ENCODE measurements at regions not wholly inside any gene's neighbourhood (a gene's known extent, or its start where the extent isn't known, plus 50 kb on each side); places are given as distances from the start of the nearest gene placed in this dataset.
"Not testable (repeated sequence)": the region's sequence is repeated elsewhere in the genome, so short reads cannot be mapped to it uniquely, and the experiment has no call there.

GRCh38 chr6:156438350-156438923 lies 338.7 kb upstream of the ARID1B start:
- DNase-seq: no peak

- no peak for DNase-seq
Observed at GRCh38 chr6:156437121-156437879, 339.9 kb upstream of the ARID1B start.

- DNase-seq: no peak
Observed at GRCh38 chr6:156434795-156435190, 342.4 kb upstream of the ARID1B start.

GRCh38 chr6:156434049-156434794 lies 343.0 kb upstream of the ARID1B start:
- DNase-seq: no peak

GRCh38 chr6:156432543-156432942 lies 344.6 kb upstream of the ARID1B start:
- DNase-seq: no peak

GRCh38 chr6:156430386-156430785 lies 346.8 kb upstream of the ARID1B start:
- no peak for DNase-seq

- peak in 1 of 2 donors; percentile 95 for DNase-seq
Observed at GRCh38 chr6:156427345-156427744, 349.8 kb upstream of the ARID1B start.

- DNase-seq: peak in 1 of 2 donors; percentile 69
Observed at GRCh38 chr6:156425359-156426020, 351.7 kb upstream of the ARID1B start.

GRCh38 chr6:156423829-156424228 lies 353.3 kb upstream of the ARID1B start:
- peak in 1 of 2 donors; percentile 41 for DNase-seq

GRCh38 chr6:156423075-156423474 lies 354.1 kb upstream of the ARID1B start:
- DNase-seq: peak in 1 of 2 donors; percentile 88

- peak in 1 of 2 donors; percentile 19 for DNase-seq
Observed at GRCh38 chr6:156421933-156422332, 355.2 kb upstream of the ARID1B start.

GRCh38 chr6:156421301-156421700 lies 355.9 kb upstream of the ARID1B start:
- not testable (repeated sequence) for DNase-seq

- no peak for DNase-seq
Observed at GRCh38 chr6:156420172-156420993, 356.8 kb upstream of the ARID1B start.

GRCh38 chr6:156419594-156419993 lies 357.6 kb upstream of the ARID1B start:
- DNase-seq: no peak

- no peak for DNase-seq
Observed at GRCh38 chr6:156418253-156418652, 358.9 kb upstream of the ARID1B start.

- no peak for DNase-seq
Observed at GRCh38 chr6:156416391-156416790, 360.8 kb upstream of the ARID1B start.

- no peak for DNase-seq
Observed at GRCh38 chr6:156413154-156413553, 364.0 kb upstream of the ARID1B start.

- DNase-seq: no peak
Observed at GRCh38 chr6:156410649-156411048, 366.5 kb upstream of the ARID1B start.

GRCh38 chr6:156408655-156409054 lies 368.5 kb upstream of the ARID1B start:
- DNase-seq: no peak

GRCh38 chr6:156407334-156407733 lies 369.8 kb upstream of the ARID1B start:
- DNase-seq: no peak

- DNase-seq: no peak
Observed at GRCh38 chr6:156406688-156407087, 370.5 kb upstream of the ARID1B start.

- DNase-seq: no peak
Observed at GRCh38 chr6:156406099-156406498, 371.1 kb upstream of the ARID1B start.
